Hematopoietic multipotent progenitor cell treated with erythropoietin and hydrocortisone succinate and interleukin-3 and kit ligand, for 17 days (in vitro differentiated cells): ENCODE measurements at regions not wholly inside any gene's neighbourhood (a gene's known extent, or its start where the extent isn't known, plus 50 kb on each side); places are given as distances from the start of the nearest gene placed in this dataset.

ENCODE experiments used
- DNase-seq: peaks from one replicate; pipeline ENCODE4 v3.0.0-alpha.2; 2015; ENCODE audit warnings: low spot score

GRCh38 chr6:44636561-44637248 is 249.2 kb downstream of the CDC5L start:
- no peak for DNase-seq

GRCh38 chr6:44641344-44642031 is 254.0 kb downstream of the CDC5L start:
- no peak for DNase-seq

- no peak for DNase-seq
These were observed 254.8 kb downstream of the CDC5L start for GRCh38 chr6:44642349-44642748.

- DNase-seq, result no peak
These were observed 255.5 kb downstream of the CDC5L start for GRCh38 chr6:44642870-44643522.

GRCh38 chr6:44645276-44645675 is 257.8 kb downstream of the CDC5L start:
- DNase-seq, result no peak

GRCh38 chr6:44646355-44646754 is 258.8 kb downstream of the CDC5L start:
- DNase-seq, result no peak

- DNase-seq, result no peak
These were observed 262.0 kb downstream of the CDC5L start for GRCh38 chr6:44649365-44650025.

- no peak for DNase-seq
These were observed 263.0 kb downstream of the CDC5L start for GRCh38 chr6:44650495-44650894.

- DNase-seq, result no peak
These were observed 263.4 kb downstream of the CDC5L start for GRCh38 chr6:44650947-44651346.

- no peak for DNase-seq
These were observed 264.1 kb downstream of the CDC5L start for GRCh38 chr6:44651604-44652003.

GRCh38 chr6:44652547-44652946 is 265.0 kb downstream of the CDC5L start:
- DNase-seq, result no peak

GRCh38 chr6:44653091-44653490 is 265.6 kb downstream of the CDC5L start:
- no peak for DNase-seq

- DNase-seq, result no peak
These were observed 266.3 kb downstream of the CDC5L start for GRCh38 chr6:44653761-44654218.

- DNase-seq, result peak; percentile 6
These were observed 268.2 kb downstream of the CDC5L start for GRCh38 chr6:44655412-44656342.

GRCh38 chr6:44656691-44657090 is 269.2 kb downstream of the CDC5L start:
- DNase-seq, result no peak

GRCh38 chr6:44657206-44657819 is 269.8 kb downstream of the CDC5L start:
- no peak for DNase-seq

- no peak for DNase-seq
These were observed 271.1 kb downstream of the CDC5L start for GRCh38 chr6:44658571-44658970.

- no peak for DNase-seq
These were observed 272.2 kb downstream of the CDC5L start for GRCh38 chr6:44659726-44660125.

- DNase-seq, result no peak
These were observed 273.2 kb downstream of the CDC5L start for GRCh38 chr6:44660561-44661220.

- DNase-seq, result no peak
These were observed 273.9 kb downstream of the CDC5L start for GRCh38 chr6:44661221-44662008.
